ENCODE measurements at regions not wholly inside any gene's neighbourhood (a gene's known extent, or its start where the extent isn't known, plus 50 kb on each side); places are given as distances from the start of the nearest gene placed in this dataset.

GRCh38 chr16:85306071-85306792, 194.0 kb upstream of the CIBAR2 start (continued):
- peak; percentile 96; the same call in 1 of the 2 replicates for TF ChIP-seq TIGD3 (CRISPR knock-in tag; IDR thresholded peaks at IDR 0.05; ENCODE audit: borderline replicate concordance)
- TF ChIP-seq, protein P1, sequence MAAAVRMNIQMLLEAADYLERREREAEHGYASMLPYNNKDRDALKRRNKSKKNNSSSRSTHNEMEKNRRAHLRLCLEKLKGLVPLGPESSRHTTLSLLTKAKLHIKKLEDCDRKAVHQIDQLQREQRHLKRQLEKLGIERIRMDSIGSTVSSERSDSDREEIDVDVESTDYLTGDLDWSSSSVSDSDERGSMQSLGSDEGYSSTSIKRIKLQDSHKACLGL (CRISPR knock-in tag; IDR thresholded peaks at IDR 0.05) = no peak
- no peak for TF ChIP-seq ZNF142 (CRISPR knock-in tag; IDR thresholded peaks at IDR 0.05)
- peak; percentile 94 for TF ChIP-seq ZNF883 (CRISPR knock-in tag; IDR thresholded peaks at IDR 0.05; ENCODE audit: not compliant biosample characterization)
- TF ChIP-seq U2AF1 (optimal IDR thresholded peaks at IDR 0.05; ENCODE audit: low read depth, low read length) = no peak
- TF ChIP-seq ZBED4 (CRISPR knock-in tag; IDR thresholded peaks at IDR 0.05; ENCODE audit: borderline replicate concordance) = peak; percentile 95; the same call in 1 of the 2 replicates
- no peak for TF ChIP-seq ZNF878 (CRISPR knock-in tag; IDR thresholded peaks at IDR 0.05)
- TF ChIP-seq KLF9 (CRISPR knock-in tag; IDR thresholded peaks at IDR 0.05; ENCODE audit: low read depth) = no peak; the same call in 1 of the 2 replicates
- TF ChIP-seq ZNF136 (CRISPR knock-in tag; IDR thresholded peaks at IDR 0.05; ENCODE audit: low read depth) = peak; percentile 81; the same call in 1 of the 2 replicates
- TF ChIP-seq NR2C2 (CRISPR knock-in tag; IDR thresholded peaks at IDR 0.05; ENCODE audit: borderline replicate concordance) = peak; percentile 83
- peak; percentile 79; the same call in 1 of the 2 replicates for TF ChIP-seq ZNF251 (CRISPR knock-in tag; IDR thresholded peaks at IDR 0.05)
- no peak for TF ChIP-seq ZNF549 (CRISPR knock-in tag; IDR thresholded peaks at IDR 0.05)
- peak; percentile 68; the same call in 1 of the 2 replicates for TF ChIP-seq ZSCAN21 (CRISPR knock-in tag; IDR thresholded peaks at IDR 0.05; ENCODE audit: borderline replicate concordance)
- TF ChIP-seq, protein P2, sequence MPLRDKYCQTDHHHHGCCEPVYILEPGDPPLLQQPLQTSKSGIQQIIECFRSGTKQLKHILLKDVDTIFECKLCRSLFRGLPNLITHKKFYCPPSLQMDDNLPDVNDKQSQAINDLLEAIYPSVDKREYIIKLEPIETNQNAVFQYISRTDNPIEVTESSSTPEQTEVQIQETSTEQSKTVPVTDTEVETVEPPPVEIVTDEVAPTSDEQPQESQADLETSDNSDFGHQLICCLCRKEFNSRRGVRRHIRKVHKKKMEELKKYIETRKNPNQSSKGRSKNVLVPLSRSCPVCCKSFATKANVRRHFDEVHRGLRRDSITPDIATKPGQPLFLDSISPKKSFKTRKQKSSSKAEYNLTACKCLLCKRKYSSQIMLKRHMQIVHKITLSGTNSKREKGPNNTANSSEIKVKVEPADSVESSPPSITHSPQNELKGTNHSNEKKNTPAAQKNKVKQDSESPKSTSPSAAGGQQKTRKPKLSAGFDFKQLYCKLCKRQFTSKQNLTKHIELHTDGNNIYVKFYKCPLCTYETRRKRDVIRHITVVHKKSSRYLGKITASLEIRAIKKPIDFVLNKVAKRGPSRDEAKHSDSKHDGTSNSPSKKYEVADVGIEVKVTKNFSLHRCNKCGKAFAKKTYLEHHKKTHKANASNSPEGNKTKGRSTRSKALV (CRISPR knock-in tag; IDR thresholded peaks at IDR 0.05) = no peak
